Caco-2 (cell line): ENCODE measurements at regions not wholly inside any gene's neighbourhood (a gene's known extent, or its start where the extent isn't known, plus 50 kb on each side); places are given as distances from the start of the nearest gene placed in this dataset.

Experiments used
- BruUV-seq: library from RNA; stranded (reverse); fragments of 400-500 nt; replicated peaks from 2 replicates; lab custom pipeline; 2021; lab: Mats Ljungman, UMichigan
- CTCF ChIA-PET: fragments of 300-600 bp; sonication (Branson Sonifier 250); formaldehyde crosslinking; loops from one replicate; lab custom pipeline; 2022; ENCODE audit warnings: antibody characterized with exemption; lab: Charles Lee
- POLR2A ChIA-PET: fragments of 300-600 bp; sonication (Branson Sonifier 250); formaldehyde crosslinking; loops from one replicate; lab custom pipeline; 2022; ENCODE audit warnings: antibody characterized with exemption; lab: Charles Lee
- DNase-seq, 2 experiments: peaks; one replicate each; pipeline versions ENCODE4 v3.0.0 to v3.0.0-alpha.2; 2020 to 2022
- H3K27me3 ChIP-seq: replicated peaks from 2 replicates; pipeline ENCODE4 v1.6.0; 2011; ENCODE audit warnings: low read length; ENCODE audit not compliant: control insufficient read depth, insufficient read depth
- H3K36me3 ChIP-seq: 2 replicates; pipeline ENCODE4 v1.5.1; 2011; ENCODE audit warnings: low read length; ENCODE audit not compliant: control insufficient read depth, insufficient read depth
- H3K4me1 ChIP-seq: fragments of 250-450 bp; sonication (Bioruptor Pico); 2 replicates; pipeline ENCODE4 v1.5.1; 2020; ENCODE audit warnings: mild to moderate bottlenecking
- H3K4me3 ChIP-seq: 2 replicates; pipeline ENCODE4 v1.5.1; 2011; ENCODE audit warnings: low read depth, mild to moderate bottlenecking, control low read depth, low read length
- H3K9me3 ChIP-seq: fragments of 250-450 bp; sonication (Bioruptor Pico); 2 replicates; pipeline ENCODE4 v1.5.1; 2020; ENCODE audit warnings: mild to moderate bottlenecking, moderate library complexity
- H3K27ac Mint-ChIP-seq: one replicate; pipeline ENCODE4 v1.8.0; 2022; ENCODE audit warnings: mixed read lengths; ENCODE audit not compliant: unreplicated experiment
- H3K27me3 Mint-ChIP-seq: one replicate; pipeline ENCODE4 v1.8.0; 2022; ENCODE audit warnings: mixed read lengths; ENCODE audit not compliant: insufficient read depth, unreplicated experiment
- H3K36me3 Mint-ChIP-seq: one replicate; pipeline ENCODE4 v1.8.0; 2022; ENCODE audit warnings: mild to moderate bottlenecking, mixed read lengths; ENCODE audit not compliant: insufficient read depth, unreplicated experiment
- H3K4me1 Mint-ChIP-seq: one replicate; pipeline ENCODE4 v1.8.0; 2022; ENCODE audit warnings: low read depth, mixed read lengths; ENCODE audit not compliant: unreplicated experiment
- H3K4me3 Mint-ChIP-seq: one replicate; pipeline ENCODE4 v1.8.0; 2022; ENCODE audit warnings: mild to moderate bottlenecking, moderate library complexity, mixed read lengths; ENCODE audit not compliant: unreplicated experiment
- H3K9me3 Mint-ChIP-seq: one replicate; pipeline ENCODE4 v1.8.0; 2022; ENCODE audit warnings: mixed read lengths; ENCODE audit not compliant: unreplicated experiment
- intact Hi-C: fragments of 100-400 bp; cut with micrococcal nuclease; formaldehyde crosslinking; loops from one replicate; pipeline ENCODE4 v1.10.0; 2022; ENCODE audit not compliant: unreplicated experiment
- TF ChIP-seq, protein P1 (sequence below), 2 experiments: fragments of 200-600 bp in 1 of 2; IDR thresholded peaks; 1 replicate in 1 of 2; 2 replicates in 1 of 2; pipeline versions ENCODE4 v1.5.1 to v1.8.0; 2011 to 2022; ENCODE audit warnings: antibody characterized with exemption in 1 of 2, control low read depth in 1 of 2, inconsistent platforms in 1 of 2, low read depth in 1 of 2, low read length in 1 of 2, mild to moderate bottlenecking in 1 of 2, moderate library complexity in 1 of 2; ENCODE audit not compliant: insufficient read depth in 1 of 2, severe bottlenecking in 1 of 2, unreplicated experiment in 1 of 2

DNA sequence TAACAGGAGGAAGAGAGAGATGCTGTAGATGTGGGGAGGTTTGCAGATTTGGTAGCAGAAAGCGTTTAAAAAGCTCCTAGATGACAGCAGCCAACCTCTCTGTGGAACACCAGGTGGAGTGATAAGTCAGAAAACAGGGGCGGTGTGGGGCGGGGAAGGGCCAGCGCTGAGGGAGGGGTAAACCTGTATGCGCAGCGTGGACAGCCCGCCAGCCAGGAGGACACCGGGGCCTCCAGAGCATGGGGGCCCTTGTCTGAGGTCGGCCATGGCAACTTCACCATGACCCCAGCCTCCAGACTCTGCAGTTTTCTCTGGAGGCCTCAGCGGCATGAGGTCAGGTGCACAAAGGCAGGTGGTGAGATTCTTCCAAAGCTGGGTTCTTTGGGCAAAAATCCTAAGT, 423.7 kb downstream of the BRD1 start:
- ChIA-PET CTCF (interaction anchor here (1.4 kb wide), 1 partner anchor 229 kb away, joined by 3 read pairs; no protein-coding TSS in a partner anchor), POLR2A (no interaction called here)
- no peak for DNase-seq
- Mint-ChIP-seq H3K27me3 (peaks cover 33% of the 10 kb centered on the region), H3K9me3 (no peaks in the 10 kb centered on the region), H3K27ac (no peak overlapping the region), H3K4me1 (no peaks in the 10 kb centered on the region), H3K4me3 (no peak overlapping the region), H3K36me3 (no peaks in the 10 kb centered on the region)
- Histone ChIP-seq H3K4me3 (no peak overlapping the region), H3K4me1 (no peaks in the 10 kb centered on the region), H3K9me3 (no peaks in the 10 kb centered on the region), H3K27me3 (no peaks in the 10 kb centered on the region), H3K36me3 (no peaks in the 10 kb centered on the region)
- BruUV-seq, result no TSS peak
- intact Hi-C loops, result no loop called here
- TF ChIP-seq, protein P1, sequence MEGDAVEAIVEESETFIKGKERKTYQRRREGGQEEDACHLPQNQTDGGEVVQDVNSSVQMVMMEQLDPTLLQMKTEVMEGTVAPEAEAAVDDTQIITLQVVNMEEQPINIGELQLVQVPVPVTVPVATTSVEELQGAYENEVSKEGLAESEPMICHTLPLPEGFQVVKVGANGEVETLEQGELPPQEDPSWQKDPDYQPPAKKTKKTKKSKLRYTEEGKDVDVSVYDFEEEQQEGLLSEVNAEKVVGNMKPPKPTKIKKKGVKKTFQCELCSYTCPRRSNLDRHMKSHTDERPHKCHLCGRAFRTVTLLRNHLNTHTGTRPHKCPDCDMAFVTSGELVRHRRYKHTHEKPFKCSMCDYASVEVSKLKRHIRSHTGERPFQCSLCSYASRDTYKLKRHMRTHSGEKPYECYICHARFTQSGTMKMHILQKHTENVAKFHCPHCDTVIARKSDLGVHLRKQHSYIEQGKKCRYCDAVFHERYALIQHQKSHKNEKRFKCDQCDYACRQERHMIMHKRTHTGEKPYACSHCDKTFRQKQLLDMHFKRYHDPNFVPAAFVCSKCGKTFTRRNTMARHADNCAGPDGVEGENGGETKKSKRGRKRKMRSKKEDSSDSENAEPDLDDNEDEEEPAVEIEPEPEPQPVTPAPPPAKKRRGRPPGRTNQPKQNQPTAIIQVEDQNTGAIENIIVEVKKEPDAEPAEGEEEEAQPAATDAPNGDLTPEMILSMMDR (IDR thresholded peaks at IDR 0.05; ENCODE audit: insufficient read depth in 1 of 2, low read depth in 1 of 2, low read length in 1 of 2, severe bottlenecking in 1 of 2, unreplicated experiment in 1 of 2), result no peak

DNA sequence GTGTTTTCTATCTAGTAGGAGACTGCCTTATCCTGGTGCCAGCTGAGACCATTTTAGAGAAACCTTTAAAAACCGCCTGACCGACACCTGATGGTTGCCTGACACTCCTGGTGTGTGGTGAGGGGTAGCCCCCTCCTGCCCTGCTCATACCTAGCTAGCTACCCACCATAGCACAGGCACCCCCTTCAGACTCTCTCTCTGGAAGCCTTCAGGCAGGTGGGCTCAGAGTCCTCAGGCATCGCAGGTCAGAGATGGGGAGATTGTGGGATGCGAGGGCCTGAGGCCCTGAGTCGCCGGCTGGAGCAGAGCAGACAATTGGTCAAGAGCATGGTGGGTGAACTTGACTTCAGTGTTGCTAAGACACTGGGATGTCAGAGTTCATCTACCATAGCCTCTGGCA, 424.6 kb downstream of the BRD1 start:
- H3K4me3 ChIP-seq, result no peak overlapping the region
- no peak for DNase-seq
- no peaks in the 10 kb centered on the region for H3K4me1 Mint-ChIP-seq
- intact Hi-C loops, result no loop called here
- no peaks in the 10 kb centered on the region for H3K4me1 ChIP-seq
- no TSS peak for BruUV-seq
- H3K27me3 ChIP-seq, result no peaks in the 10 kb centered on the region
- H3K9me3 Mint-ChIP-seq, result no peaks in the 10 kb centered on the region
- TF ChIP-seq, protein P1 (IDR thresholded peaks at IDR 0.05; ENCODE audit: insufficient read depth in 1 of 2, low read depth in 1 of 2, low read length in 1 of 2, severe bottlenecking in 1 of 2, unreplicated experiment in 1 of 2), result no peak
- CTCF ChIA-PET, result no interaction called here
- peaks cover 26% of the 10 kb centered on the region for H3K27me3 Mint-ChIP-seq
- H3K36me3 Mint-ChIP-seq, result no peaks in the 10 kb centered on the region
- H3K36me3 ChIP-seq, result no peaks in the 10 kb centered on the region
- H3K27ac Mint-ChIP-seq, result no peak overlapping the region
- POLR2A ChIA-PET, result no interaction called here
- H3K9me3 ChIP-seq, result no peaks in the 10 kb centered on the region
- H3K4me3 Mint-ChIP-seq, result no peak overlapping the region

DNA sequence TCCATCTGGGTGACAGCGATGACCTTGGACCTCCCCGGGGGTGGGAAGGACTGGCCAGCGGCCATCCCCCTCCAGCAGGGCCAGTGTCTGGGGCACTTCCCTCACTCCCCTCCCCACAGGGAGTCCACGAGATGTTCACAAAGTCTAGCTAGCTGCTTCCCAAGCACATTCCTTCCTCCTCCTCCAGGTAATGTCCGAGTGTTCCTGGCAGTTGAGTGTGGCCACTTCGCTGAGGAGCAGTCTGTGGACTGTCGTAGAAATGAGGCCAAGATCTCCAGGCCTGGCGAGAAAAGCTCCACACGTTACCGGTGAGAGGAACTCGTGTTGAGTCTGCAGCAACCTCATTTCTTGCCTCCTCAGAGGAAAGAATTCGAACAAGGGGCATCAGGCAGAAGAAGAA, 425.5 kb downstream of the BRD1 start:
- CTCF ChIA-PET, result no interaction called here
- H3K27me3 ChIP-seq, result no peaks in the 10 kb centered on the region
- H3K9me3 ChIP-seq, result no peaks in the 10 kb centered on the region
- H3K4me1 ChIP-seq, result no peaks in the 10 kb centered on the region
- POLR2A ChIA-PET, result no interaction called here
- TF ChIP-seq, protein P1 (IDR thresholded peaks at IDR 0.05; ENCODE audit: insufficient read depth in 1 of 2, low read depth in 1 of 2, low read length in 1 of 2, severe bottlenecking in 1 of 2, unreplicated experiment in 1 of 2), result no peak
- no TSS peak for BruUV-seq
- peaks cover 22% of the 10 kb centered on the region for H3K27me3 Mint-ChIP-seq
- no peaks in the 10 kb centered on the region for H3K36me3 ChIP-seq
- intact Hi-C loops, result no loop called here
- no peak overlapping the region for H3K4me3 ChIP-seq
- no peaks in the 10 kb centered on the region for H3K36me3 Mint-ChIP-seq
- no peaks in the 10 kb centered on the region for H3K9me3 Mint-ChIP-seq
- H3K27ac Mint-ChIP-seq, result no peak overlapping the region
- H3K4me1 Mint-ChIP-seq, result no peaks in the 10 kb centered on the region
- no peak for DNase-seq
- no peak overlapping the region for H3K4me3 Mint-ChIP-seq
